Fibroblast of lung (primary cell): ENCODE measurements at regions not wholly inside any gene's neighbourhood (a gene's known extent, or its start where the extent isn't known, plus 50 kb on each side); places are given as distances from the start of the nearest gene placed in this dataset.

Experiments used
- CTCF ChIP-seq, 2 donors: IDR thresholded peaks in 1 of 2; conservative IDR thresholded peaks in 1 of 2; 1 replicate in 1 of 2; 2 replicates in 1 of 2; pipeline ENCODE4 v1.5.1; 2011 to 2012; ENCODE audit warnings: low read length in 2 of 2, control low read depth in 1 of 2, inconsistent platforms in 1 of 2, low read depth in 1 of 2, mild to moderate bottlenecking in 1 of 2
- EZH2 ChIP-seq: IDR thresholded peaks from 2 replicates; pipeline ENCODE4 v1.5.1; 2012; ENCODE audit warnings: low read length, control low read depth, mild to moderate bottlenecking; ENCODE audit errors: missing control alignments

DNA sequence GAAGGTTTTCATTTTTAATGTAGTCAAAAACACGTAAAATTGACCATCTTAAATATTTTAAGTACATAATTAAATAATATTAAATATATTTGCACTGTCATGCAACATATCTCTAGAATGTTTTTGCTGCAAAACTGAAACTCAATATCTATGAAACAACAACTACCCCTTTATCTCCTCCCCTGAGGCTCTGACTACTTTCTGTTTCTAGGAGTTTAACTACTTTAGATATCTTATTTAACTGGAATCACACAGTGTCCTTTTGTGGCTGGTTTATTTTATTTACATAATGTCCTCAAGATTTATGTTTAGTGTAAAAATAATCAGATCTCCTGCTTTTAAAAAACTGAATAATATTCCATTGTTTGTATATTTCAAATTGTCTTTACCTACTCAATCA lies 2003.9 kb downstream of the TP53TG3F start:
- TF ChIP-seq CTCF (conservative IDR thresholded peaks at IDR 0.05 in 1 of 2, IDR thresholded peaks at IDR 0.05 in 1 of 2; ENCODE audit: low read depth in 1 of 2, low read length in 2 of 2) (no peak), EZH2 (no peak)
